Omental fat pad (tissue), 3 donors: ENCODE measurements at regions not wholly inside any gene's neighbourhood (a gene's known extent, or its start where the extent isn't known, plus 50 kb on each side); places are given as distances from the start of the nearest gene placed in this dataset.

Experiments
- ATAC-seq: fragments of 150-250 bp; one replicate; pipeline ENCODE4 v1.9.1; 2016; ENCODE audit warnings: mild to moderate bottlenecking, moderate library complexity; ENCODE audit not compliant: low FRiP score
- DNase-seq: peaks from one replicate; pipeline ENCODE4 v3.0.0-alpha.2; 2019; ENCODE audit warnings: low spot score
- TF ChIP-seq, protein P1 (sequence below), 3 donors: fragments of 450-650 bp; IDR thresholded peaks; one replicate each; pipeline ENCODE4 v1.5.1; 2016 to 2017; ENCODE audit warnings: antibody characterized with exemption in 3 of 3, mild to moderate bottlenecking in 3 of 3, moderate library complexity in 2 of 3

DNA sequence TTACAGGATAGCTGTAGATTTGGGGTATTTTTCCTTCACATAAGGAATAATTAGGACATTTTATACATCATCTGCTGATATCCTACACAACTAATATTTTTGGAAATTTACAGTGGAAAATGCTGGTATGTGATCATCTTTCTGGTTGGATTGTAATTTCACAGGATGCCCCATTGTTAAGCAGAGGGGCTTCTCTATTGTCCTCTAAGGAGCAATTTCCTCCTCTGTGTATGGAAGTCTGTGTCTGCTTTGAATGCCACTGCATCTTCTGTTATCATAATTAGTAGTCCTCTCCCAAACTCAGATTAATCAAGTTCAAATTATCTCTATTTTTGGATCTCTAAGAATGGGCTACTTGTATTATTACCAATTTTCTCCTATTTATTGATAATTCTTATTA, 988.1 kb upstream of the B3GALT2 start:
- DNase-seq (no peak), ATAC-seq (no peak)
- TF ChIP-seq, protein P1, sequence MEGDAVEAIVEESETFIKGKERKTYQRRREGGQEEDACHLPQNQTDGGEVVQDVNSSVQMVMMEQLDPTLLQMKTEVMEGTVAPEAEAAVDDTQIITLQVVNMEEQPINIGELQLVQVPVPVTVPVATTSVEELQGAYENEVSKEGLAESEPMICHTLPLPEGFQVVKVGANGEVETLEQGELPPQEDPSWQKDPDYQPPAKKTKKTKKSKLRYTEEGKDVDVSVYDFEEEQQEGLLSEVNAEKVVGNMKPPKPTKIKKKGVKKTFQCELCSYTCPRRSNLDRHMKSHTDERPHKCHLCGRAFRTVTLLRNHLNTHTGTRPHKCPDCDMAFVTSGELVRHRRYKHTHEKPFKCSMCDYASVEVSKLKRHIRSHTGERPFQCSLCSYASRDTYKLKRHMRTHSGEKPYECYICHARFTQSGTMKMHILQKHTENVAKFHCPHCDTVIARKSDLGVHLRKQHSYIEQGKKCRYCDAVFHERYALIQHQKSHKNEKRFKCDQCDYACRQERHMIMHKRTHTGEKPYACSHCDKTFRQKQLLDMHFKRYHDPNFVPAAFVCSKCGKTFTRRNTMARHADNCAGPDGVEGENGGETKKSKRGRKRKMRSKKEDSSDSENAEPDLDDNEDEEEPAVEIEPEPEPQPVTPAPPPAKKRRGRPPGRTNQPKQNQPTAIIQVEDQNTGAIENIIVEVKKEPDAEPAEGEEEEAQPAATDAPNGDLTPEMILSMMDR (IDR thresholded peaks at IDR 0.05), result no peak

DNA sequence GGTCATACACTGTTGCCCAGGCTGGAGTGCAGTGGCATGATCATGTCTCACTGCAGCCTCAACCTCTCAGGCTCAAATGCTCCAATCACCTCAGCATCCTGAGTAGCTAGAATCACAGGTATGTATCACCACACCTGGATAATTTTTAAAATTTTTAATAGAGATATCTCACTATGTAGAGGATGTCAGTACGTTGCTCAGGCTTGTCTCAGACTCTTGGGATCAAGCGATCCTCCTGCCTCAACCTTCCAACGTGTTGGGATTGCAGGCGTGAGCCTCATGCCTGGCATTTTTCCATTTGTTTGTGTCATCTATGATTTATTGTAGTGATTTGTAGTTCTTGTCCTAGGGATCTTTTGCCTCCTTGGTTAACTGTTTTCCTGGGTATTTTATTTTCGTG, 985.2 kb upstream of the B3GALT2 start:
- ATAC-seq, result no peak
- TF ChIP-seq, protein P1 (IDR thresholded peaks at IDR 0.05), result no peak
- no peak for DNase-seq

DNA sequence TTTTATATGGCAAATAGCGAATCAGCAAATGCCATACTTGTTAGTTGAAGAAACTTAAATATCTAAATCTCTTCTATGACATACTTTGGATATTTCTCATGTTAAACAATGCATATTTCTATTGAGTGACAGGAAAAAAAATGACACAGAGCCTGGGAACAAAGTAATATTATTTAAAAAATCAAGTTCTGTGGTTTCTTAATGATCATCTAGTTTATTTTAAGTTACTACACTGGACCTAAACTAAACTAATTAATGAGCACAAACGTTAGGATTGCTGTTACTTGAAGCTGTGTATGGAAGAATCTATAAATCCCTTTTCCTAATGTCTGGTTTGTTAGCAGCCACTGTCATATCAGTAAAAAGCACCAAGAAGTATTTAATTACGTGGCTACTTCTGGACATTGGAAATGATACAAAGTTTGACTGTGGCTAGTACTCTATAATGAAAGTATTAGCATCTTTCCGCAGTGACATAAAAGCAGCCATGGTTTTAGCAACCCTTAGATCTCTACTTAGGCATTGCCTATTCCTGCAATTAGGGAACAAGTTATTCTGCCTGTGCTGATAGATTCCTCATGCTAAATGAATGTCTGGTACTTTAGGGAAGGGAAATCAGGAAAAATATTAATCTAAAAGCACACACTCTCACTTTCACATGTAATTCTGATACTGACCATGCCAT, 981.7 kb upstream of the B3GALT2 start:
- TF ChIP-seq, protein P1 (IDR thresholded peaks at IDR 0.05), result no peak
- DNase-seq (no peak), ATAC-seq (no peak)

DNA sequence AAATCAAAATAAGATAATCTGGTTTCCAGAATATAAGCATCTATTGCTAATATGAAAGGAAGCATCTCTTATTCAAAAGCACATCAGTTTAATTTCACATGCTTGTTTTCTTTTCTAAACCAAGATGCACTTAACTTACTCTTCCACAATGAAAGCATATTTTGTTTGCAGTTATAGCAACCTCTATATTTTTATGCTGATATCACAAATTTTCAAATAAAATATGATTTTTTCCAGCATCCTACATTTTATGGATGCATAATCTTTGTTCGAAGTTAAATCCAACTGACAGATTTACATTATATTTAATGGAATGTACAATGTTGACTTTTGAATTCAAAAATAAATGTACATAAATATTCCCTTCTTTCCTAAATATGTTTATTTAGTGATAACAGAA, 978.3 kb upstream of the B3GALT2 start:
- no peak for ATAC-seq
- TF ChIP-seq, protein P1 (IDR thresholded peaks at IDR 0.05), result no peak
- no peak for DNase-seq

DNA sequence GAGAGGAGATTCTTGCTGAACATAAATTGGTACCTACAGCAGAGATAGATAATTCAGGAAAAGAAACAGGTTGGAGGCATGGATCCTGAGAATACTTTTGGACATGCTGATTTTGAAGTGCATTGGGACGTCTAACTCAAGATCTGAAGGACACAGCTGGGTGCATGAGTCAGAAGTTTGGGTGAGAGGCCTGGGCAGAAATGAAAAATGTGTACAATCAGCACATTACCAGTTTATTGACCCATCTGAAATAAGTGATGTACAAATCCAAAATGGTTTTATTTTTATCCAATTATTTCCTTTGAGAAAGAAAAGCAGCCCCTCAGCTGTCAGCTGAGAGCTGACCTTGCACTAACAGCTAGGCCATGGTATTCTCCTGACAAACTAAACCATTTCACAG, 975.2 kb upstream of the B3GALT2 start:
- DNase-seq, result no peak
- TF ChIP-seq, protein P1 (IDR thresholded peaks at IDR 0.05), result no peak
- ATAC-seq, result no peak

DNA sequence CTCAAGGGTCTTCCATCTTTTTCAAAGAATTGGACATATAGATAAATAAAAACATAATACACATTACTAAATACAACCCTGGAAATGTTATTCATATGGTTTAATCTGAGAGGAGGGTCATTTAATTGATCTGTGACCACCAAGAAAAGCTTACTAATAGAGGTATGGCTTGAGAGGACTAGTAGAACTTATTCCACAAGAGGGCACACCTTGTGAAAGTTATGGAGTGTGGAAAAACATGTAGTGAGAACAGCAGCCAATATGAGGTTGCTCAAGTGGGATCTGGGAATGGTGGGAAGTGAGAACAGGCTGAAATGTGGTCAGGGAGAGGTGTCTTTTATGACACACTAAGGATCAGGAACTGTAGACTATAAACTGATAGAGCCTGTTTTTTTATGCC, 973.5 kb upstream of the B3GALT2 start:
- TF ChIP-seq, protein P1 (IDR thresholded peaks at IDR 0.05), result no peak
- ATAC-seq (no peak), DNase-seq (no peak)

DNA sequence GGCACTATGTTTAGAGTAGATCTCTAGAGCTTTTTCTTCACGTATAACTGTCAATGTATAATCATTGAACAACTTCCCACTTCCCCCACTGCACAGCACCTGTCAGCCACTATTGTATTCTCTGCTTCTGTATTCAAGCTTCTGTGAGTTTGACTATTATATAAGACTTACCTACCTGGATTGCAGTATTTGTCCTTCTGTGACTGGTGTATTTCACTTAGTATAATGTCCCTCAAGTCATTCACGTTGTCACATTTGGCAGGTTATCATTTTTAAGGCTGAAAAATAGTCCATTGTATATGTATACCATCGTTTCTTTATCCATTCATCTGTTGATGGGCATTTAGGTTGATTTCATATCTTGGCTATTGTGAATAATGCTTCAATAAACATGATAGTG, 969.5 kb upstream of the B3GALT2 start:
- DNase-seq (no peak), ATAC-seq (no peak)
- TF ChIP-seq, protein P1 (IDR thresholded peaks at IDR 0.05), result no peak
